C4-2B (cell line): ENCODE measurements at regions not wholly inside any gene's neighbourhood (a gene's known extent, or its start where the extent isn't known, plus 50 kb on each side); places are given as distances from the start of the nearest gene placed in this dataset.

Experiments
- ZFX ChIP-seq: fragments of 450-650 bp; IDR thresholded peaks from 2 replicates; pipeline ENCODE4 v1.6.1; 2017
- TF ChIP-seq, protein P1 (sequence below): fragments of 450-650 bp; conservative IDR thresholded peaks from 2 replicates; pipeline ENCODE4 v1.5.1; 2017; ENCODE audit warnings: mild to moderate bottlenecking

GRCh38 chr19:30943101-30943843 lies 406.0 kb downstream of the TSHZ3 start:
- TF ChIP-seq, protein P1, sequence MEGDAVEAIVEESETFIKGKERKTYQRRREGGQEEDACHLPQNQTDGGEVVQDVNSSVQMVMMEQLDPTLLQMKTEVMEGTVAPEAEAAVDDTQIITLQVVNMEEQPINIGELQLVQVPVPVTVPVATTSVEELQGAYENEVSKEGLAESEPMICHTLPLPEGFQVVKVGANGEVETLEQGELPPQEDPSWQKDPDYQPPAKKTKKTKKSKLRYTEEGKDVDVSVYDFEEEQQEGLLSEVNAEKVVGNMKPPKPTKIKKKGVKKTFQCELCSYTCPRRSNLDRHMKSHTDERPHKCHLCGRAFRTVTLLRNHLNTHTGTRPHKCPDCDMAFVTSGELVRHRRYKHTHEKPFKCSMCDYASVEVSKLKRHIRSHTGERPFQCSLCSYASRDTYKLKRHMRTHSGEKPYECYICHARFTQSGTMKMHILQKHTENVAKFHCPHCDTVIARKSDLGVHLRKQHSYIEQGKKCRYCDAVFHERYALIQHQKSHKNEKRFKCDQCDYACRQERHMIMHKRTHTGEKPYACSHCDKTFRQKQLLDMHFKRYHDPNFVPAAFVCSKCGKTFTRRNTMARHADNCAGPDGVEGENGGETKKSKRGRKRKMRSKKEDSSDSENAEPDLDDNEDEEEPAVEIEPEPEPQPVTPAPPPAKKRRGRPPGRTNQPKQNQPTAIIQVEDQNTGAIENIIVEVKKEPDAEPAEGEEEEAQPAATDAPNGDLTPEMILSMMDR: no peak
- no peak for TF ChIP-seq ZFX
